ENCODE measurements at regions not wholly inside any gene's neighbourhood (a gene's known extent, or its start where the extent isn't known, plus 50 kb on each side); places are given as distances from the start of the nearest gene placed in this dataset.

- H3K4me3 ChIP-seq (ENCODE audit: low read length) = no peak overlapping the region
- TF ChIP-seq CTCF (IDR thresholded peaks at IDR 0.05; ENCODE audit: low read length) = no peak
- no peak for TF ChIP-seq EZH2phosphoT487 (IDR thresholded peaks at IDR 0.05; ENCODE audit: low read length)
- TF ChIP-seq EZH2 (optimal IDR thresholded peaks at IDR 0.05; ENCODE audit: low read depth, low read length) = no peak
- H3K36me3 ChIP-seq (replicated peaks; ENCODE audit: insufficient read depth, low read length) = no peaks in the 10 kb centered on the region
- no peak overlapping the region for H2AFZ ChIP-seq (ENCODE audit: low read length)
- H3K27ac ChIP-seq (ENCODE audit: low read length) = no peak overlapping the region
- H3K9me2 ChIP-seq (replicated peaks; ENCODE audit: insufficient read depth, low read length) = no peaks in the 10 kb centered on the region
- no peak overlapping the region for H3K4me2 ChIP-seq (ENCODE audit: low read depth, low read length)
- no peak overlapping the region for H3K9ac ChIP-seq (ENCODE audit: low read length)
- H3K79me2 ChIP-seq (ENCODE audit: low read length) = no peaks in the 10 kb centered on the region
- H4K20me1 ChIP-seq (ENCODE audit: insufficient read depth, low read length) = no peaks in the 10 kb centered on the region
- H3K27me3 ChIP-seq (replicated peaks; ENCODE audit: insufficient read depth, low read length) = no peaks in the 10 kb centered on the region
- H3K4me1 ChIP-seq (ENCODE audit: low read length) = no peaks in the 10 kb centered on the region
- no peak for DNase-seq
- H3K9me3 ChIP-seq (replicated peaks; ENCODE audit: insufficient read depth, low read length) = no peaks in the 10 kb centered on the region
- no peaks in the 10 kb centered on the region for H3F3A ChIP-seq (ENCODE audit: insufficient read depth, low read length)
These were observed 119.2 kb upstream of the BARHL2 start for GRCh38 chr1:90836345-90836679.

- no peak for TF ChIP-seq EZH2phosphoT487 (IDR thresholded peaks at IDR 0.05; ENCODE audit: low read length)
- no peak for TF ChIP-seq EZH2 (optimal IDR thresholded peaks at IDR 0.05; ENCODE audit: low read depth, low read length)
- Histone ChIP-seq H4K20me1 (ENCODE audit: insufficient read depth, low read length) (no peaks in the 10 kb centered on the region), H3K4me2 (ENCODE audit: low read depth, low read length) (no peak overlapping the region), H3F3A (ENCODE audit: insufficient read depth, low read length) (no peaks in the 10 kb centered on the region), H3K36me3 (replicated peaks; ENCODE audit: insufficient read depth, low read length) (no peaks in the 10 kb centered on the region), H3K9me3 (replicated peaks; ENCODE audit: insufficient read depth, low read length) (no peaks in the 10 kb centered on the region), H3K9ac (ENCODE audit: low read length) (no peak overlapping the region), H3K9me2 (replicated peaks; ENCODE audit: insufficient read depth, low read length) (no peaks in the 10 kb centered on the region), H3K79me2 (ENCODE audit: low read length) (no peaks in the 10 kb centered on the region), H2AFZ (ENCODE audit: low read length) (no peak overlapping the region), H3K27ac (ENCODE audit: low read length) (no peak overlapping the region), H3K4me3 (ENCODE audit: low read length) (no peak overlapping the region), H3K27me3 (replicated peaks; ENCODE audit: insufficient read depth, low read length) (no peaks in the 10 kb centered on the region), H3K4me1 (ENCODE audit: low read length) (no peaks in the 10 kb centered on the region)
- no peak for DNase-seq
These were observed 118.7 kb upstream of the BARHL2 start for GRCh38 chr1:90835661-90836344.

- no peaks in the 10 kb centered on the region for H3F3A ChIP-seq (ENCODE audit: insufficient read depth, low read length)
- no peaks in the 10 kb centered on the region for H3K36me3 ChIP-seq (replicated peaks; ENCODE audit: insufficient read depth, low read length)
- no peaks in the 10 kb centered on the region for H3K4me1 ChIP-seq (ENCODE audit: low read length)
- H3K79me2 ChIP-seq (ENCODE audit: low read length) = no peaks in the 10 kb centered on the region
- H3K9ac ChIP-seq (ENCODE audit: low read length) = no peak overlapping the region
- no peak for TF ChIP-seq EZH2phosphoT487 (IDR thresholded peaks at IDR 0.05; ENCODE audit: low read length)
- H3K27ac ChIP-seq (ENCODE audit: low read length) = no peak overlapping the region
- H2AFZ ChIP-seq (ENCODE audit: low read length) = no peak overlapping the region
- H3K4me2 ChIP-seq (ENCODE audit: low read depth, low read length) = no peak overlapping the region
- H3K9me2 ChIP-seq (replicated peaks; ENCODE audit: insufficient read depth, low read length) = no peaks in the 10 kb centered on the region
- no peaks in the 10 kb centered on the region for H3K27me3 ChIP-seq (replicated peaks; ENCODE audit: insufficient read depth, low read length)
- H4K20me1 ChIP-seq (ENCODE audit: insufficient read depth, low read length) = no peaks in the 10 kb centered on the region
- DNase-seq = no peak
- H3K4me3 ChIP-seq (ENCODE audit: low read length) = no peak overlapping the region
- no peaks in the 10 kb centered on the region for H3K9me3 ChIP-seq (replicated peaks; ENCODE audit: insufficient read depth, low read length)
These were observed 118.0 kb upstream of the BARHL2 start for GRCh38 chr1:90834886-90835660.

GRCh38 chr1:90834354-90834885 is 117.3 kb upstream of the BARHL2 start:
- H3K4me1 ChIP-seq (ENCODE audit: low read length) = no peaks in the 10 kb centered on the region
- TF ChIP-seq EZH2phosphoT487 (IDR thresholded peaks at IDR 0.05; ENCODE audit: low read length) = no peak
- no peaks in the 10 kb centered on the region for H3K79me2 ChIP-seq (ENCODE audit: low read length)
- no peak overlapping the region for H3K27ac ChIP-seq (ENCODE audit: low read length)
- no peaks in the 10 kb centered on the region for H4K20me1 ChIP-seq (ENCODE audit: insufficient read depth, low read length)
- no peak for DNase-seq
- no peaks in the 10 kb centered on the region for H3K9me3 ChIP-seq (replicated peaks; ENCODE audit: insufficient read depth, low read length)
- no peak overlapping the region for H3K4me3 ChIP-seq (ENCODE audit: low read length)
- no peak overlapping the region for H2AFZ ChIP-seq (ENCODE audit: low read length)
- H3F3A ChIP-seq (ENCODE audit: insufficient read depth, low read length) = no peaks in the 10 kb centered on the region
- no peaks in the 10 kb centered on the region for H3K27me3 ChIP-seq (replicated peaks; ENCODE audit: insufficient read depth, low read length)
- H3K36me3 ChIP-seq (replicated peaks; ENCODE audit: insufficient read depth, low read length) = no peaks in the 10 kb centered on the region
- no peaks in the 10 kb centered on the region for H3K9me2 ChIP-seq (replicated peaks; ENCODE audit: insufficient read depth, low read length)
- H3K4me2 ChIP-seq (ENCODE audit: low read depth, low read length) = no peak overlapping the region
- no peak overlapping the region for H3K9ac ChIP-seq (ENCODE audit: low read length)
